Neural progenitor cell (in vitro differentiated cells): ENCODE measurements at regions not wholly inside any gene's neighbourhood (a gene's known extent, or its start where the extent isn't known, plus 50 kb on each side); places are given as distances from the start of the nearest gene placed in this dataset.

Experiments
- DNase-seq: peaks from one replicate; pipeline ENCODE4 v3.0.0-alpha.2; 2016; ENCODE audit warnings: low spot score
- H2AFZ ChIP-seq: fragments of 200-600 bp; sonication (generic); replicated peaks from 2 replicates; pipeline ENCODE4 v1.6.1; 2016; ENCODE audit warnings: antibody characterized with exemption
- H3F3A ChIP-seq: fragments of 200-600 bp; sonication (generic); 2 replicates; pipeline ENCODE4 v1.6.1; 2016; ENCODE audit warnings: antibody characterized with exemption, low read depth
- H3K27ac ChIP-seq: fragments of 200-600 bp; sonication (generic); 2 replicates; pipeline ENCODE4 v1.5.1; 2016; ENCODE audit warnings: mild to moderate bottlenecking
- H3K27me3 ChIP-seq: fragments of 200-600 bp; sonication (generic); 2 replicates; pipeline ENCODE4 v1.6.1; 2016; ENCODE audit warnings: mild to moderate bottlenecking, moderate library complexity
- H3K36me3 ChIP-seq: fragments of 200-600 bp; sonication (generic); 2 replicates; pipeline ENCODE4 v1.5.1; 2016
- H3K4me1 ChIP-seq: fragments of 200-600 bp; sonication (generic); 2 replicates; pipeline ENCODE4 v1.6.1; 2016; ENCODE audit warnings: mixed run types
- H3K4me2 ChIP-seq: fragments of 200-600 bp; sonication (generic); 2 replicates; pipeline ENCODE4 v1.6.1; 2016
- H3K4me3 ChIP-seq: fragments of 200-600 bp; sonication (generic); 2 replicates; pipeline ENCODE4 v1.5.1; 2016
- H3K79me2 ChIP-seq: fragments of 200-600 bp; sonication (generic); 2 replicates; pipeline ENCODE4 v1.6.1; 2016; ENCODE audit warnings: low read depth
- H3K9ac ChIP-seq: fragments of 200-600 bp; sonication (generic); 2 replicates; pipeline ENCODE4 v1.6.1; 2016
- H3K9me3 ChIP-seq: fragments of 200-600 bp; sonication (generic); 2 replicates; pipeline ENCODE4 v1.5.1; 2016; ENCODE audit warnings: low read depth
- H4K20me1 ChIP-seq: fragments of 200-600 bp; sonication (generic); 2 replicates; pipeline ENCODE4 v1.6.1; 2016; ENCODE audit warnings: low read depth
- H3K27ac Mint-ChIP-seq: 3 replicates; pipeline ENCODE4 v1.8.0; 2021; ENCODE audit warnings: mixed read lengths
- H3K27me3 Mint-ChIP-seq: 2 replicates; pipeline ENCODE4 v1.8.0; 2022; ENCODE audit warnings: low read depth, mild to moderate bottlenecking, inconsistent platforms, moderate library complexity, mixed read lengths; ENCODE audit not compliant: insufficient read depth
- H3K36me3 Mint-ChIP-seq: 3 replicates; pipeline ENCODE4 v1.8.0; 2021; ENCODE audit warnings: mixed read lengths
- H3K4me1 Mint-ChIP-seq: 3 replicates; pipeline ENCODE4 v1.8.0; 2021; ENCODE audit warnings: mixed read lengths
- H3K4me3 Mint-ChIP-seq: 3 replicates; pipeline ENCODE4 v1.8.0; 2021; ENCODE audit warnings: mild to moderate bottlenecking, moderate library complexity, mixed read lengths
- H3K9me3 Mint-ChIP-seq: 3 replicates; pipeline ENCODE4 v1.8.0; 2020; ENCODE audit warnings: mixed read lengths
- EZH2 ChIP-seq: fragments of 200-600 bp; sonication (generic); IDR thresholded peaks from 2 replicates; pipeline ENCODE4 v1.6.1; 2017; ENCODE audit warnings: antibody characterized with exemption, mild to moderate bottlenecking, moderate library complexity
- EZH2phosphoT487 ChIP-seq: fragments of 200-600 bp; sonication (generic); IDR thresholded peaks from 2 replicates; pipeline ENCODE4 v1.6.1; 2017; ENCODE audit warnings: antibody characterized with exemption
- TF ChIP-seq, protein P1 (sequence below): fragments of 200-600 bp; sonication (generic); IDR thresholded peaks from 2 replicates; pipeline ENCODE4 v1.5.1; 2017; ENCODE audit warnings: antibody characterized with exemption, mild to moderate bottlenecking

DNA sequence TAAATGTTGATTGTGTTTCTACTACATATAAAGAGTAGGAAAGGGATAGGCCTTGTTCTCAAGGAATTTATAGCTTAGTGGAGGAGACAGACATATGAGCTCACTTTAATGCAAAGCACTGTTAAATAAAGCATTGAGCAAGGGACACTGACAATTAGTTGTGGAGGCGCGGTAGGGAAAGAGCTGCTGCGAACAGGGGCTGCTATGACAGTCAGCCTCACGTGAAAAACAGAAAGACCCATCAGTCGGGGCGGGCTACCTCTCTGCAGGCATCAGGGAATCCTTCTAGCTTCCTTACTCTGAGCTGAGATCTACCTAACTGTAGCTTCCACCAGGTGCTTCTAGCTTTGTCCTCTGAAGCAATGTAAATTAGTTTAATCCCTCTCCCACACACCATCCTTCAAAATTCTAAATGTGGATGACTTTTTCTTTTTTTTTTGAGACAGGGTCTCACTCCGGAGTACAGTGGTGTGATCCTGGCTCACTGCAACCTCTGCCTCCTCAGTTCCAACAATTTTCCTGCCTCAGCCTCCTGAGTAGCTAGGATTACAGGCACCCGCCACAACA, 129.9 kb upstream of the ZFHX3 start:
- H3K4me1 ChIP-seq: peaks cover 9% of the 10 kb centered on the region
- H3K9ac ChIP-seq: no peak overlapping the region

DNA sequence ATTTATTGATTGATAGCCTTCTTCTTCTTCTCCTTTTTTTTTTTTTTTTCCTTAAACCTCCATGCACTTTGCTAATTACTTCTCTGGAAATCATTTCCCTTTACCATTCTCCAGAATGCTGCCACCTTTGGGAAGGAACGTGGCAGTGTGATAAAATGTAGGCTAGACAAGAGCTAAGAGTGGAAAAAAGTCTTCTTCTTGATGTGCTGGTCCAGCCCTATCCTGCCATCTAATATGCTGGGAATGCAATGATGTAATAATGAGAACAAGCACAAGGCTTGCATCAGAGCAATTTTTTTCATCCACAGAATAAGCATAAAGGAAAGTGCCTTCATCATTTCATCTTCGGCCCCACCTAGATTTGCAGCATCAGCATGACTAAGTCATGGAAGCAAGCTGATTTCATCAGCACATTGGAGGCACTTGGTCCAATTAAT, 128.7 kb upstream of the ZFHX3 start:
- H3K4me1 ChIP-seq: peaks cover 19% of the 10 kb centered on the region
- H3K27me3 Mint-ChIP-seq: peaks cover 8% of the 10 kb centered on the region
- H3F3A ChIP-seq: no peaks in the 10 kb centered on the region
- no peaks in the 10 kb centered on the region for H3K27me3 ChIP-seq
- H3K27ac ChIP-seq: no peak overlapping the region
- H3K79me2 ChIP-seq: no peaks in the 10 kb centered on the region
- no peak overlapping the region for H3K9ac ChIP-seq
- TF ChIP-seq EZH2: no peak
- TF ChIP-seq, protein P1, sequence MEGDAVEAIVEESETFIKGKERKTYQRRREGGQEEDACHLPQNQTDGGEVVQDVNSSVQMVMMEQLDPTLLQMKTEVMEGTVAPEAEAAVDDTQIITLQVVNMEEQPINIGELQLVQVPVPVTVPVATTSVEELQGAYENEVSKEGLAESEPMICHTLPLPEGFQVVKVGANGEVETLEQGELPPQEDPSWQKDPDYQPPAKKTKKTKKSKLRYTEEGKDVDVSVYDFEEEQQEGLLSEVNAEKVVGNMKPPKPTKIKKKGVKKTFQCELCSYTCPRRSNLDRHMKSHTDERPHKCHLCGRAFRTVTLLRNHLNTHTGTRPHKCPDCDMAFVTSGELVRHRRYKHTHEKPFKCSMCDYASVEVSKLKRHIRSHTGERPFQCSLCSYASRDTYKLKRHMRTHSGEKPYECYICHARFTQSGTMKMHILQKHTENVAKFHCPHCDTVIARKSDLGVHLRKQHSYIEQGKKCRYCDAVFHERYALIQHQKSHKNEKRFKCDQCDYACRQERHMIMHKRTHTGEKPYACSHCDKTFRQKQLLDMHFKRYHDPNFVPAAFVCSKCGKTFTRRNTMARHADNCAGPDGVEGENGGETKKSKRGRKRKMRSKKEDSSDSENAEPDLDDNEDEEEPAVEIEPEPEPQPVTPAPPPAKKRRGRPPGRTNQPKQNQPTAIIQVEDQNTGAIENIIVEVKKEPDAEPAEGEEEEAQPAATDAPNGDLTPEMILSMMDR: peak; percentile 56
- no peaks in the 10 kb centered on the region for H3K9me3 ChIP-seq
- H3K4me1 Mint-ChIP-seq: peaks cover 38% of the 10 kb centered on the region
- no peak overlapping the region for H2AFZ ChIP-seq
- no peaks in the 10 kb centered on the region for H3K9me3 Mint-ChIP-seq
- H3K36me3 Mint-ChIP-seq: no peaks in the 10 kb centered on the region
- no peak overlapping the region for H3K4me3 Mint-ChIP-seq
- no peak overlapping the region for H3K27ac Mint-ChIP-seq
- H4K20me1 ChIP-seq: no peaks in the 10 kb centered on the region
- H3K36me3 ChIP-seq: no peaks in the 10 kb centered on the region
- no peak overlapping the region for H3K4me3 ChIP-seq
- peak; percentile 27 for DNase-seq
- no peak overlapping the region for H3K4me2 ChIP-seq

More for the DNA sequence above, 129.9 kb upstream of the ZFHX3 start:
- Mint-ChIP-seq H3K27me3 (peaks cover 10% of the 10 kb centered on the region), H3K9me3 (no peaks in the 10 kb centered on the region), H3K27ac (no peak overlapping the region), H3K4me3 (no peak overlapping the region), H3K4me1 (peaks cover 27% of the 10 kb centered on the region), H3K36me3 (no peaks in the 10 kb centered on the region)
- Histone ChIP-seq H3K9me3 (no peaks in the 10 kb centered on the region), H3K27me3 (no peaks in the 10 kb centered on the region), H3K79me2 (no peaks in the 10 kb centered on the region), H3F3A (no peaks in the 10 kb centered on the region), H2AFZ (no peak overlapping the region), H3K36me3 (no peaks in the 10 kb centered on the region), H4K20me1 (no peaks in the 10 kb centered on the region), H3K4me3 (no peak overlapping the region), H3K4me2 (no peak overlapping the region), H3K27ac (no peak overlapping the region)
- DNase-seq: no peak
- TF ChIP-seq, protein P1: no peak
- TF ChIP-seq EZH2 (no peak), EZH2phosphoT487 (no peak)

DNA sequence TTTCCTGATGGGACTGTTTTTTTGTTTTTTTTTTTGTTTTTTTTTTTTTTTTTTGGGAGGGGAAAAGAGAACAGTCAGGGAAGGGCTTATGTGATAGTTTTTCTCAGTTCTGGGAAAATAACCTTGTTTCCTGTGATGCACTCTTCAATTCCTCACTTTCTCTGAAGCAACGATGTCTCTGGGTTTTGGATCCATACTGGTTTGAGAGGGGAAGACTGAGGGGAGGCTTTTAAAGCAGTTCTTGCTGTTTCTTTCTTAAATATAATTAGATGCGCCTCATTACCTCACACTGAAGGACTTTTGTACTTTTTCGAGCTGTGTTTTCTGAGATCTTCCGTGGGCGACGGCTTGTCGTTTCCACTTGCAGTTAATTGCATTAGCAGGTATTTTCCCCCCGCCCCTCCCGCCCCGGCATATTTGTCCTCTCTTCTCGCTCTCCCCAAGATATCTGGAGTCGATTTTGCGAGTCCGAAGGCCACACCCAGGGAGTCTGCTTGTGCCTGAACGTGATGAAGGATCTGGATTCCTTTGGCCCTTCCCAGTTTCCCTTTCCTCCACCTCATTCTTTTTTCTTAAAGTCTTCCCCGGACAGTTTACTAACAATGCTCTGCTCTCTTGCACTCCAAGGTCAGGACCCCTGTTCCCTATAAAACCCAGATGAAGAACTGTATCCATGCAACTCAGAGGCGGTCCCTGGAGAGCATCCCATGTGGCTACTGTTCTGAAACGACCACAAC, 125.2 kb upstream of the ZFHX3 start:
- DNase-seq: peak; percentile 8
- peak overlapping the region; percentile 70 for H3K4me3 Mint-ChIP-seq
- no peaks in the 10 kb centered on the region for H3K36me3 Mint-ChIP-seq
- no peaks in the 10 kb centered on the region for H4K20me1 ChIP-seq
- H3F3A ChIP-seq: no peaks in the 10 kb centered on the region
- H3K27ac ChIP-seq: no peak overlapping the region
- H3K27ac Mint-ChIP-seq: peak overlapping the region; percentile 81
- H3K4me1 Mint-ChIP-seq: peaks cover 47% of the 10 kb centered on the region
- H2AFZ ChIP-seq: no peak overlapping the region
- H3K27me3 Mint-ChIP-seq: peaks cover 6% of the 10 kb centered on the region
- H3K27me3 ChIP-seq: no peaks in the 10 kb centered on the region
- TF ChIP-seq, protein P1: no peak
- TF ChIP-seq EZH2 (no peak), EZH2phosphoT487 (no peak)
- no peak overlapping the region for H3K4me3 ChIP-seq
- no peaks in the 10 kb centered on the region for H3K36me3 ChIP-seq
- no peak overlapping the region for H3K9ac ChIP-seq
- H3K4me1 ChIP-seq: peaks cover 19% of the 10 kb centered on the region
- H3K4me2 ChIP-seq: peak overlapping the region; percentile 68
- no peaks in the 10 kb centered on the region for H3K9me3 Mint-ChIP-seq
- H3K79me2 ChIP-seq: no peaks in the 10 kb centered on the region
- H3K9me3 ChIP-seq: no peaks in the 10 kb centered on the region
